ENCODE measurements at regions not wholly inside any gene's neighbourhood (a gene's known extent, or its start where the extent isn't known, plus 50 kb on each side); places are given as distances from the start of the nearest gene placed in this dataset.
A peak's percentile ranks its signal among the peaks of the same experiment; 100 is the strongest.

DNA sequence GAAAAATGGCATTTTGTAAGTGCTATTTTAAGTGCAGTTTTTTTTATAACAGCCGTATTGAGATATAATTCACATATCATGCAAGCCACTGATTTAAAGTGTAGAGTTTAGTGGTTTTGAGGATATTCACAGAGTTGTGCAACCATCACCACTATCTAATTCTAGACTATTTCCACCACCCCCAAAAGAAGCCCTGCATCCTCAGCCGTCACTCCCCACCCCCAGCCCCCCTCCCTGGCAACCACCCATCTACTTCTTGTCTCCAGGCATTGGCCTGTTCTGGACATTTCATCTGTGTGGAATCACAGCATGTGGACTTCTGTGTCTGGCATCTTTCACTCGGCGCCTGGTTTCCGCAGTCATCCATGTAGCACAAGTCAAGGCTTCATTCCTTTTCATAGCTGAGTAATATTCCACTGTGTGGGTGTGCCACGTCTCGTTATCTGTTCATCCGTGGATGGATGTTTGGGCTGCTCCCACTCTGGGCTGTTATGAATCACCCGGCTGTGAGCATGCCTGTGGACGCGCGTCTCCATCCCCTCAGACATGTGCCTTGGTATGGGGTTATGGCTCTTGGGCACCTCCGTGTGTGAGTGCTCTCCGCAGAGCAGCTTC, 138.4 kb upstream of the CIBAR2 start (continued):
- TF ChIP-seq ZNF761 (CRISPR knock-in tag; conservative IDR thresholded peaks at IDR 0.05): no peak
- no peak for TF ChIP-seq FOXC1 (CRISPR knock-in tag; IDR thresholded peaks at IDR 0.05; ENCODE audit: borderline replicate concordance)
- no peak for TF ChIP-seq NR1H2 (CRISPR knock-in tag; IDR thresholded peaks at IDR 0.05; ENCODE audit: borderline replicate concordance, low read depth)
- no peak for TF ChIP-seq ZNF20 (CRISPR knock-in tag; IDR thresholded peaks at IDR 0.05)

DNA sequence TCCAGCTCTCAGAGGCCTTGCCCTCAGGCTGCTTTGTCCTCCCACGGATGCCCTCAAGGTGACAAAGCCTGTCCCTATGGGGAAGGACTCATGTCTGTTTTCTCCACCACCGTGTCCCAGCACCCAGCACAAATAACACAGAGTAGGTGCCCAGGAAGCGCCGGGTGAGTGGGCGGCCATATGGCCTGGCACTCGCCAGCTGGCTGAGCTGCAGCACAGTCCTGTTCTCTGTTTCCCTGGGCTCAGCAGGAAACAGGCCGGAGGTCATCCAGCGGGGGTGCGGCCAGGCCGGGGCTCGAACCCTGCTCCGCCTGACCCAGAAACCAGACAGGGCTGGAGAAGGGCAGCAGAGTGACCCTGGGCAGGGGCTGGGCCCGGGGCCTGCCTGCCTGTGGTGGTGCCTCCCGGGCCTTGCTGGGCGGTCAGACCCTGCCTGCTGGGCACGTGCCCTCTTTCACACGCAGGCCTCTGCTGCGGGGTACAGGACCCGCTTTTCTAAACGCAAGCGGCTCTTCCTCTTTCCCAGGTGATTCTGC, 139.0 kb upstream of the CIBAR2 start:
- in situ Hi-C loops (cut with HindIII; ENCODE audit: extremely low pct_ligation_motif_present, low pct_unique_long_range_greater_than_20kb) (no loop called here), intact Hi-C loops (cut with micrococcal nuclease; ENCODE audit: unreplicated experiment) (no loop called here)
- Histone ChIP-seq H3K4me2 (ENCODE audit: low read depth, low read length) (no peak overlapping the region), H3K9ac (ENCODE audit: insufficient read depth, low read depth, low read length) (no peak overlapping the region), H3K4me3 (replicated peaks in 1 of 3; ENCODE audit: insufficient read depth in 1 of 3, low read depth in 2 of 3, low read length in 3 of 3) (no peak overlapping the region), H2AFZ (ENCODE audit: low read length) (no peak overlapping the region), H3K79me2 (ENCODE audit: insufficient read depth, low read length) (no peaks in the 10 kb centered on the region), H3K9me3 (ENCODE audit: low read length) (no peaks in the 10 kb centered on the region), H4K20me1 (ENCODE audit: insufficient read depth, low read length) (peaks cover 6% of the 10 kb centered on the region; the same call in 1 of the 2 replicates), H3K27ac (ENCODE audit: extremely low read length, insufficient read depth, low read length) (no peak overlapping the region), H3K4me1 (ENCODE audit: insufficient read depth, low read length) (peaks cover 6% of the 10 kb centered on the region), H3K36me3 (replicated peaks in 1 of 2; ENCODE audit: control insufficient read depth in 1 of 2, insufficient read depth in 2 of 2, low read length in 2 of 2) (no peaks in the 10 kb centered on the region), H3K27me3 (ENCODE audit: control insufficient read depth in 1 of 2, insufficient read depth in 2 of 2, low read length in 2 of 2) (no peaks in the 10 kb centered on the region; a peak in 1 of 5 replicates)
- DNase-seq (ENCODE audit: low spot score) (no peak), ATAC-seq (no peak), FAIRE-seq (no peak)
- TF ChIP-seq, protein P1, sequence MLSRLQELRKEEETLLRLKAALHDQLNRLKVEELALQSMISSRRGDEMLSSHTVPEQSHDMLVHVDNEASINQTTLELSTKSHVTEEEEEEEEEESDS (CRISPR knock-in tag; IDR thresholded peaks at IDR 0.05; ENCODE audit: borderline replicate concordance): no peak
- TF ChIP-seq MXD4 (CRISPR knock-in tag; IDR thresholded peaks at IDR 0.05): no peak
- peak; percentile 30; the same call in 1 of the 2 replicates for TF ChIP-seq ZNF768 (CRISPR knock-in tag; IDR thresholded peaks at IDR 0.05)
- CTCF ChIA-PET (ENCODE audit: low intra/inter-chr PET ratio, low total read pairs): no interaction called here
- POLR2A ChIA-PET: no interaction called here
- no TSS peak for BruUV-seq (replicated peaks)
- WGBS (ENCODE audit: low lambda C conversion rate): 81% methylated on average over 11 of the region's 21 CpGs
